Germinal center (tissue), 1 donor: ENCODE measurements at regions not wholly inside any gene's neighbourhood (a gene's known extent, or its start where the extent isn't known, plus 50 kb on each side); places are given as distances from the start of the nearest gene placed in this dataset.

Experiments
- DNase-seq: peaks from one replicate; pipeline ENCODE4 v3.0.0; 2012; ENCODE audit warnings: mixed read lengths, low spot score

DNA sequence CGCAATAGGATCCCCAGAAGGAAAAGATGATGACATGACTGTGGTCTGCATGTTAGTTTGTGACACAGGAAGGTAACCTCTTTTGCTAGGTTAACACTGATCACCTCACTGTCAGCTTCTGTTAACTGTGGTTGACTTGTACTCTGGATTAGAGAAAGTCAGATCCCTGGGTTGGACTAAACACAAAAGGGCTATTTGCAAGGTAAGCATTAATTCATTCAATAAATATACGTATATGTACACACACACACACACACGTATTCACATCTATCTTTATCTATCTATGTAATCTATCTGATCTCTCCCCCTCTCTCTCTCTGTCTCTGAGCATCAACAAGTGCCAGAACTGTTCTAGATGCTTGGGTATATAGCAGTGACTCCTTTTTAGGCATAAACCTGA is 136.1 kb upstream of the SNX19 start:
- no peak for DNase-seq

GRCh38 chr11:131056036-131056435 is 139.8 kb upstream of the SNX19 start:
- DNase-seq = no peak

GRCh38 chr11:131063638-131064037 is 147.4 kb upstream of the SNX19 start:
- no peak for DNase-seq

DNA sequence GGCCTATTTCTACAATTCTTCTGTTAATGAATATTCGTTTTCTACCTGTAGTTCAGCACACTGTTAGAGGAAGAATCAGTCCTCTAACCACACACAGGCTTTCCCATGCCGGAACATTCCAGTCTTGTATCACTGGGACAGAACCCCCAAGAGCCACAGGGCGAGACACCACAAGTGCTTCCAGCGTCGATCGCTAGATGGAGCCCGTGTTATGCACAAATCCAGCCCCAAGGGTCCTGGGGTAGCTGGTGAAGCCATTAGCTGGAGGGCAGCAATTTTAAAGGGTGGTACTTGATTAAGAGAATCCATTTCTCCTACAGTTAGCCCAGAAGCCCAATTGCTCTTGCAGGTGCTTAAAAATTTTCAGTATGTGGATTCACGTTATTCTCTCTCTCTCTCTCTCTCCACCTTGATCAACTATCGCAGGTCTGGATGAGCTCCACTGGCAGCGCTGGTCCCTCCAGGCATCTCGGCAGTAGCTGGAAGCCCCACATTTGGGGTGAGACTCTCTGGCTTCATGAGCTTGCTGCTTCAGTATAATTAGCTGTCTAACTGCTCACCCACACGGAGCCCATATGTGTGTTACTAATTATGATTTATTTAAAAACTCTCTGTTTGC is 148.2 kb upstream of the SNX19 start:
- peak; percentile 59 for DNase-seq

GRCh38 chr11:131065435-131066413 is 149.4 kb upstream of the SNX19 start:
- DNase-seq = no peak

- no peak for DNase-seq
Measured at GRCh38 chr11:131066551-131066950, 150.3 kb upstream of the SNX19 start.

DNA sequence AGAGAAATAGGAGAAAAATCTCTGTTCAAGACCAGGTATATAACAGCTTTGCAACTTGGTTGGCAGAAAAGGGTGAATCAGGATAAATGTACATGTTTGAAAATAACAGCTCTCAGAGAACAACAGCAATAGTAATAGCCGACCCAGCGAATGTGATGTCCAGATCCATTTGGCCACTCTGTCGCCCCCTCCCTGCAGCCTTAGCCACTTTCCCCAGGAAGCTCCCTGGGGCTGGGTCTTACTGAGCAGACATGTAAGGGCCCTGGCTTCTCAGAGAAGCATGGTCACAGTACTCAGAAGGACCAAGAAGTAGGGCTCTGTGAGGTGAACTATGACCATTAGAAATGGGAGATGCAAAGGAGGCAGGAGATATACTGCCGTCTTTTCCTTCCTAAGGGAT is 154.1 kb upstream of the SNX19 start:
- DNase-seq = no peak

- DNase-seq = no peak
Measured at GRCh38 chr11:131073167-131073566, 156.9 kb upstream of the SNX19 start.

GRCh38 chr11:131074573-131074972 is 158.3 kb upstream of the SNX19 start:
- no peak for DNase-seq

- DNase-seq = no peak
Measured at GRCh38 chr11:131077340-131077739, 161.1 kb upstream of the SNX19 start.

GRCh38 chr11:131079036-131079435 is 162.8 kb upstream of the SNX19 start:
- DNase-seq = no peak

- DNase-seq = no peak
Measured at GRCh38 chr11:131089727-131090245, 173.5 kb upstream of the SNX19 start.

GRCh38 chr11:131092469-131092868 is 176.2 kb upstream of the SNX19 start:
- DNase-seq = no peak

DNA sequence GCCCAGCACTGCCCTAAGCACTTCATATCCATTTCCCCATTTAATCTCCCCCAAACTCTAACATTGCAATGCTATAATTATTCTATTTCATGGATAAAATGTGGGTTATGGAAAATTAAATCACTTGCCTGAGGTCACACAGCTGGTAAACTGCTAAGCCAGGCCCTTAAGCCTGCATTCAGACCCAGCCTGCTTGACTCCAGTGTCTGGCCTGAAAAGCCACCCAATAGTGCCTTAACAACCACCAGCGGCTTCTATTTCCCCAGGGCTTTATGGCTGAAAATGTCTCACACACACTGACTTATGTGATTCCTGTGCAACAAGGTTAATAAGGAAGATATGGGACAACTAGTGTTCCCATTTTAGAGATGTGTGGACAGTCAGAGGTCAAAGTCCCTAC is 178.5 kb upstream of the SNX19 start:
- no peak for DNase-seq

DNA sequence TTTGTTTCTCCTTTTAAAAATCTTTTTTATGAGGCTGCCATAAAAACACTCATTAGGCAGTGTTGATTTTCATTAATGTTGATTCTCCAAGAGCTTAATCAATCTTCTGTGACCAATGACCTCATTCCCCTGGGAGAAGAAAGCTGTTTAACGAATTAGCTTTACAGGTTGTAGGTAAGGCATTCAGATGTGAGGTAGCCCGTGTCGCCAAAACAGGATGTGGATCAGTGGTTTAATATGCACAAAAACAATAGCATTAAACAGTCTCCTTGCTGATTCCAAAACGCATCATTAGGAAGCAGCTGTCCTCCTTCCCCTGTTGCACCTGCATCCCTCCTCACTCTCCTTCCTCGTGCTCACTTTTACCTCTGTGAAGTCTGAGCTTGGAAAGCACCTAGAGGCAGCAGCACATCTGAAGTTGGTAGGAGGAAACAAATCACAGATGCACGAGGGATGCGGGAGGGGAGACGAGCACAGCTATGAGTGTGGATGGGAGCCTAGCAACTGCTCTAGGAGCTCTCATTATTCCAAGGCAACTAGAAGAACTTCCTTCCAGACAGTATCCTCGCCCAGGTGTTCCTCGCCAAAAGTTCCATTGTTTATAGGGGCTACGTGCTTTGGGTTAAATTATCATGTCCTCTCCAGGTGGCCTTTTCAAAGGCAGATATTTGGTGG is 179.4 kb upstream of the SNX19 start:
- no peak for DNase-seq

GRCh38 chr11:131099013-131099412 is 182.7 kb upstream of the SNX19 start:
- no peak for DNase-seq

GRCh38 chr11:131099746-131100145 is 183.5 kb upstream of the SNX19 start:
- no peak for DNase-seq

DNA sequence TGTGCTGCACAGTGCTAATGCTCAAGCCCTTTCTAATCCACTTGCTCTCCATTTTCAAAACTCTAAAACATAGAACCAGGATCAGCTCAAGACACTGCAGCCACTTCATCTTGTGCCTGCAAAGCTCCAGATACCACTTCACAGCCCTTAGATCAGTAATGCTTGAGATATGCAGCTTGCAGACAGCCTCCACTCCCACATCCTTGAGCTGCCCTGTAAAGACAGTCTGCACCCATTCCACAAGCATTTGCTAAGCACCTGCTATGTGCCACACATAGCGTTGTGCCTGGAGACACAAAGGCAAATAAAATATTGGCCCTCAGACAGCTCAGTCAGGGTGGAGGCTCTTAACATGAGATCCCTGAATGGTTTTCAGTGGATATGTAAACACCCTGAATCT is 192.5 kb upstream of the SNX19 start:
- DNase-seq = no peak

DNA sequence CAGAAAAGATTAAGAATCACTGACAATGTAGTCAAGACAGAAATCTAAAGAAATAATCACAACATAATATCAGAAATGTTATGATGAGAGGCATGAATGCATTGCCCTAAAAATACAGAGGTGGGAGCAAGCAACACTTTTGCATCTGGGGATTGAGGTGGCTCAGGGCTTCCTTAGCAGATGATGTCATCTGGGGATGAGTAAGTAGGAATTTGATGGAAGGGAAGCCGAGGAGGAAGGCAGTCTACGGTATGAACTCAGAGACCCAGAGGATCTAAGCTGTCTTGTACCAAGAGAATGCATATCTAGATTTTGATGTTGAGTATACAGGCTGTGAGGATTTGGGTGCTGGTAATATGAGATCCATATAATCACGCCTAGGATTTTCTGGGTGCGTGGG is 193.0 kb upstream of the SNX19 start:
- no peak for DNase-seq

DNA sequence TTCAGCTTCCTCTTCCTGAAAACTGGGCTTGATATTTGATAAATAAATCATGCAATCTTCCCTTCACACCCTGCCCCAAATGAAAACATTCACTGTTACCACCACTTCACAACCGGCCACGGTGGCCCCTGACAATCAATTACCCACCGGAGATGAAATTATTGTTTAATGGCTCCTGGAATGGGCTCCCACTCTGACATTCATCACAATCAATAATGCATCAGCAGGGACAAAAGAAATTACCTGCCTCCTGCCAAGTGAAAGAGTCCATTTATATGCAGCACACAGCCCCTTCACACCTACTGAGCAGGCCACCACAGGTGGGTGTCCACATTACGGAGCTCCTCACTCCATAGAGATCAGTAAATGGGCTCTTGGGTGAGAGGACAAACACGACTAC is 193.5 kb upstream of the SNX19 start:
- DNase-seq = no peak

- DNase-seq = no peak
Measured at GRCh38 chr11:131111775-131112174, 195.5 kb upstream of the SNX19 start.

GRCh38 chr11:131118247-131118646 is 202.0 kb upstream of the SNX19 start:
- DNase-seq = no peak
